T-helper 2 cell (primary cell): ENCODE measurements at regions not wholly inside any gene's neighbourhood (a gene's known extent, or its start where the extent isn't known, plus 50 kb on each side); places are given as distances from the start of the nearest gene placed in this dataset.

Source experiments
- DNase-seq, 5 experiments: peaks; one replicate each; pipeline versions ENCODE4 v3.0.0 to v3.0.0-alpha.2; 2012 to 2022

GRCh38 chr20:21653628-21654027 lies 51.8 kb upstream of the PAX1 start:
- no peak for DNase-seq

GRCh38 chr20:21643417-21643816 lies 62.0 kb upstream of the PAX1 start:
- DNase-seq: no peak

- no peak for DNase-seq
Measured at GRCh38 chr20:21640556-21640955, 64.9 kb upstream of the PAX1 start.

DNA sequence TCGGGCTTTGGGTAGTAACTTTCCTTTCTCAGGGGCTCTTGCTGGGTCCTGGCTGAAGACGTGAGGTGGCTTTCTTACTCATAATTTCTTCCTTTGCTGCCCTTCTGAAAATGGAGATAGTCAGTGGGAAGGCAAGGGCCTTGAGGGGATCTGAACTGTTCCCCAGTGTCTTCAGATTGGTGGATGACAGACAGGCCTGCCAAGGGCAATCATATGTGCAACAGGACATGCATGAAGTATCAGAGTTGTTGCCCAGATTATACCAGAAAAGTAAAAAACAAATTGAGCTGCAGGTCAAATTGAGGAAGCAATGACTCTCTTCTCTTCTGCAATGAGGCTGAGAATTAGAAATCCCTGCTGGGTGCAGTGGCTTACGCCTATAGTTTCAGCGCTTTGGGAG lies 71.6 kb upstream of the PAX1 start:
- DNase-seq: no peak

DNA sequence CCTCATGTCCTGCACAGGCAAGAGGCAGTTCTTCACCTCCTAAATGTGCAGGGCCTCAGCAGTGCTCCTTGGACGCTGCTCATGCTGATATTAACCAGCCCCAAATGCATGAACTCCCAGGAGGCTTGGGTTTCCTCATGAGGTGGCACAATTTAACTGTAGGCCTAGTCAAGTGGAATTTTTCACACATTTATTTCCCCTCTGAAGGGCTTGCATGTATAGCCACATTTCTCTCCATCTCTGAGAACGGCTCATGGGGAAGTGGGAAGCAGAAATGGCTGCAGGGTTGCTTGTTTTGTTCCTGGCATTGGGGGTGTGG lies 72.8 kb upstream of the PAX1 start:
- no peak for DNase-seq

GRCh38 chr20:21632031-21632734 lies 73.3 kb upstream of the PAX1 start:
- no peak for DNase-seq

DNA sequence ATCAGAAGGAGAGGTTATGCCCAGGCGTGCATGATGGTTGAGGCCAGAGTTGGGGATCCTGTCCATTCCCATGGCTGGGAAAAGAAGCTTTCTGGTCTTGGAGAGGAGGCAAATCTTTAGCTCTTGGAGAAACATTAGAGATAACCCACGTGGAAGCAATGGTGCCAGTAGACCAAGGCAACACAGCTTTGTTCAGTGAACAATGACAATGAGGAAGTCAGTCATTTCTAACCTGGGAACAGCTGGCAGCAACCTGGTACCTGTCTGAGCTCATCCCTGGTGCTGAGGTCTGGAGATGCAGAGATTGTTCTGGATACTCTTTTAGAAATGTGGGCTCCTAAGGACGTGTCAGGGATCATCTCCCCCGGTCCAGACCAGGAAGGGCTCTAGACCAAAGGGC lies 76.7 kb upstream of the PAX1 start:
- no peak for DNase-seq

DNA sequence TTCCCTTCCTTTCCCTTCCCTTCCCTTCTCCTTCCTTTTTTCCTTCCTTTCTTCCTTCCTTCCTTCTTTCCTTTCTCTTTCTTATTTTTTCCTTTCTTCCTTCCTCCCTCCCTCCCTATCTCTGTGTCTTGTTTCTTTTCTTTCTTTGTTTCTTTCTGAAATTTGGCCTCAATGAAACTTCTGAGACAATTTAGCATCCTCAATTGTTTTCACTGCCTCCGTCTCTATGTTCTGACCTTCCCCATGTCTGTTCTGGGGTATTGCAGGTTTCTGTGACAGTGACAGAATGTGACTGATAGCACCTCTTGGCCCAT lies 81.7 kb upstream of the PAX1 start:
- DNase-seq: no peak

- DNase-seq: no peak
Measured at GRCh38 chr20:21623074-21623780, 82.2 kb upstream of the PAX1 start.

GRCh38 chr20:21622097-21622857 lies 83.2 kb upstream of the PAX1 start:
- no peak for DNase-seq

DNA sequence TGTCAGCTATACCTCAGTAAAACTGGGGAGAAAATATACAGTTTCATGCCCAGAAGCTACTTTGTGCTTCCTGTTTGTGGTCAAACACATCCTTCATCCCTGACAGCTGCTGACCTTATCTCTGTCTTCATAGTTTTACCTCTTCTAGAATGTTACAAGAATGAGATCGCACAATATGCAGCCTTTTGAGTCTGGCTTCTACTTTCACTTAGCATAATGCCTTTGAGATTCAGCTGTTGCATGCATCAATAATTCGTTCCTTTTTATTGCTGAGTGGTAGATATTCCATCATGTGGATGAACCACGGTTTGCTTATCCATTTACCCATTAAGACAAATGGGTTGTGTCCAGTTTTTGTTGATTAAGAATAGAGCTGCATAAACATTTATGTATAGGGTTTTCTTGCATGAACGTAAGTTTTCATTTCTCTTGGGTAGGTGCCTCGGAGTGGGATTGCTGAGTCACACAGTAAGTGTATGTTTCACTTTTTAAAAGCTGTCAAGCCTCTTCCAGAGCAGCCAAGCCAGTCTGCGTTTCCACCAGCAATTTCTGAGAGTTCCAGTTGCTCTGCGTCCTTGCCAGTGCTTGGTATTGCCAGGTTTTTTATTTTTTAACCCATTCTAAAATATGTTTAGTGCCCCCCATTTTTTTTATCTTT lies 86.6 kb upstream of the PAX1 start:
- peak in 1 of 5 experiments; percentile 11 for DNase-seq

GRCh38 chr20:21615617-21616080 lies 89.8 kb upstream of the PAX1 start:
- peak in 3 of 5 experiments; percentile 6 to 51 (median 16) for DNase-seq

- no peak for DNase-seq
Measured at GRCh38 chr20:21614980-21615379, 90.5 kb upstream of the PAX1 start.

GRCh38 chr20:21613512-21613911 lies 92.0 kb upstream of the PAX1 start:
- no peak for DNase-seq

- no peak for DNase-seq
Measured at GRCh38 chr20:21609981-21610380, 95.5 kb upstream of the PAX1 start.

DNA sequence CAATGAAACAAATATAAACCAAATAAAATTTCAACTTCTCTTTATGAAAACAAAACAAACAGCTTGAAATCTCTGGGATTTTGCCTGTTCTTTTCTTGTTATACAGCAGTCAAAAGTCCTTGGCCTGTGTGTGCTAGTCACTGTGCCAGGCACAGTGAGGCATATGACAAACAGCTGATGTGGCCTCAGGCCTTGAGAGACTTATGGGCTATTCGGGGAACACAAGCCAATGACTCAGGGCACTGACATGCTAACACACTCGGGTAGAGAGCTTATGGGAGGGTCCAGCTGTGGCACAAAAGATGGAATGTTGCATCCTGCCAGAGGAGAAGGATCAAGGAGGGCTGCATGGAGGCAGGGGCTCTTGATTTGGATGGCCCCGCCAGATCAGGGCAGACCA lies 95.4 kb upstream of the NKX2-2 start:
- DNase-seq: no peak

DNA sequence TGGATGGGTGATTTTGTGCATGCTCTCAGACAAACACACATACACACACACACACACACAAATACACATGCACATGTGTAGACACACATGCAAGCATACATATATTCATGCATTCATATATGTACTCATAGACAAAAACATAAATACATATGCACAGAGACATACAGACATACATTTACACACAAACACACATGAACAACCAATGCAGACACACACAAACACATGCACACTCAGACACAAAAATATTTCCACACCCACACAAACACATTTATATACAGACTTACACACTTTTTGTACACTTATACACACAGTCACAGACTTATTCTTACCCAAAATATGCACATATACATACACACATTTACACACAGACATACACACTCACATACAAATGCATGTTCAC lies 94.9 kb upstream of the NKX2-2 start:
- DNase-seq: no peak

DNA sequence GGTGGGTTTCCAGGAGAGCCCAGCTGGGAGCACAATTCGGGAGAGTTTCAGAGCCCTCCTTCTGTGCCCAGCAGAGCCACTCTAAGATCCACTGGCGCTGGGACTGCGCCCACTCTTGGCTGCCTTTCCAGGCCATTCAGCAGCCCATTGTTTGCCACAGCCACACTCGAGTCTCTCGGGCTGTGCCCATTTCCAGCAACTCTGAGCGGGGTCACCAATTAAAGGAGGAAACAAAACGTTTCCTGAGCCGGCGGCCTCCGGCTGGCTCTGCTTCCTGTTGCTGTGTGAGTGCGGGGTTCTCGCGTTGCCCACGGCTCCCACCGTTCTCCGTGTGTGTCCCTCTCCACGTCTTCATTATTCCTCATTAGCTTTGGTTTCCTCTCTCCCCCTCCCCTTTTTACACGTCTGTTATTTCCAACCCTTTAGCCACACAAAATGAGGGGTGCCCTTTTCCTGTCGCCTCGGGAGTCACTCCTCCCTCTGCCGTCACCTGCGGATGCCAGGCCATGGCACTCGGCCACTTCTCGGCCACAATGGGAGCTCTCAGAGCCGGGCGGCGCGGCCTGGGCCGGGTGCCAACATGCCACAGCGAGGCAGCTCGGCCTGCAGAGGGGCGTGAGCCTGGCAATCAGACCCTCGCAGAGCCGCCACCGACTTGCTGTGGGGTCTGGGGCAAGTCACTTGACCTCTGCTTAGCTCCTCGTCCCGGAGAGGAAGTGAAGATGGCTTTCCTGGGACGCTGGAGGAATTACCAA lies 94.3 kb upstream of the NKX2-2 start:
- no peak for DNase-seq

- DNase-seq: no peak
Measured at GRCh38 chr20:21601799-21602198, 87.9 kb upstream of the NKX2-2 start.

DNA sequence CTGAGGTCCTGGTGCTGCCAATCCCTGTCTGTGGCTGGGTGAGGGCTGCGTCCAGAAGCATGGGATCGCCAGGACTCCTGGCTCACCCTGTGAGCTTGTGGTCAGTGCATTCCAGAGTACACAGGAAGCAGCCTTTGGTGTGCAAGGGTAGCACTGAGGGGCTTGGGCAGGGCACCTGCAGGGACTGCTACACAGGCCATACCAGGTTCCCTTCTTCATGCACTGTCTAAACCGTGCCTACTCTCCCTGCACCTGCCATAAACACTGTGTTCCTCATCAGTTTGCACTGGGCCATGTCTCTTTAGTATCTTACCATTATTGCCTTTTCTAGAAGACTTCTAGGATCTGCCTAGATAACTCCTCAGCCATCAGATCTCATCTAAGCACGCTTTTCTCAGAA lies 72.8 kb upstream of the NKX2-2 start:
- no peak for DNase-seq

GRCh38 chr20:21583486-21584168 lies 69.8 kb upstream of the NKX2-2 start:
- DNase-seq: no peak

DNA sequence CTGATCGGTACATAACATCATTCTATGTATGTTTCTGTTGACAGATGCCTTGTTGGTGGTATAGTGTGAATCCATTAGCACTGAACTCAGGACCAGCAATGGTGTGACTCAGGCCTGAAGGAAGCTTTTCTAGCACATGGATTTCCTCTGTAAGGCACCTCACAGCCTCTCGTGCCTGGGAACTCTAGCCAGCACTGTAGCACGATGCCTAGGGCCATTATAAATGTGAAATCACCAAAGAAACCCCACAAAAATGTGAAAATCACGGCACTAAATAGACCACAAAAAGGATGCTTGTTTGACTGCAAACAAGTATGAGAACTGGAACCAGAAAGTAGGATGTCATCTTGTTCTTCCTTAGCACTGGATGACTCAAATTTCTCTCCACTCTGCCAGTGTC lies 63.7 kb upstream of the NKX2-2 start:
- no peak for DNase-seq
